Neural cell (in vitro differentiated cells): ENCODE measurements at regions not wholly inside any gene's neighbourhood (a gene's known extent, or its start where the extent isn't known, plus 50 kb on each side); places are given as distances from the start of the nearest gene placed in this dataset.

Source experiments
- CTCF ChIP-seq: fragments of 450-650 bp; IDR thresholded peaks from 2 replicates; pipeline ENCODE4 v1.5.1; 2014; ENCODE audit warnings: antibody characterized with exemption, mild to moderate bottlenecking, moderate library complexity; ENCODE audit not compliant: poor library complexity, severe bottlenecking
- EP300 ChIP-seq: fragments of 450-650 bp; conservative IDR thresholded peaks from 2 replicates; pipeline ENCODE4 v1.6.1; 2014; ENCODE audit warnings: antibody characterized with exemption, mild to moderate bottlenecking, moderate library complexity; ENCODE audit not compliant: poor library complexity, severe bottlenecking
- EZH2 ChIP-seq: fragments of 200-600, 300-800 bp; shearing (Covaris generic), sonication (generic); IDR thresholded peaks from 2 replicates; pipeline ENCODE4 v1.6.1; 2014; ENCODE audit warnings: antibody characterized with exemption, low read length, borderline replicate concordance, mild to moderate bottlenecking; ENCODE audit not compliant: insufficient read depth, poor library complexity, severe bottlenecking
- MXI1 ChIP-seq: fragments of 450-650 bp; conservative IDR thresholded peaks from 2 replicates; pipeline ENCODE4 v1.6.1; 2014; ENCODE audit warnings: antibody characterized with exemption, mild to moderate bottlenecking; ENCODE audit not compliant: poor library complexity, severe bottlenecking
- POLR2AphosphoS5 ChIP-seq: IDR thresholded peaks from 2 replicates; pipeline ENCODE4 v1.6.1; 2012
- RAD21 ChIP-seq: fragments of 450-650 bp; conservative IDR thresholded peaks from 2 replicates; pipeline ENCODE4 v1.6.1; 2014; ENCODE audit warnings: antibody characterized with exemption, mild to moderate bottlenecking, moderate library complexity
- REST ChIP-seq: IDR thresholded peaks from 2 replicates; pipeline ENCODE4 v1.6.1; 2012; ENCODE audit warnings: borderline replicate concordance
- SMC3 ChIP-seq: fragments of 450-650 bp; conservative IDR thresholded peaks from 2 replicates; pipeline ENCODE4 v1.6.1; 2014; ENCODE audit warnings: antibody characterized with exemption, mild to moderate bottlenecking, moderate library complexity; ENCODE audit not compliant: poor library complexity

GRCh38 chr1:4091996-4092395 lies 191.9 kb upstream of the C1orf174 start:
- TF ChIP-seq RAD21 (no peak), CTCF (no peak), EP300 (no peak), POLR2AphosphoS5 (no peak), EZH2 (no peak), MXI1 (no peak), REST (no peak), SMC3 (no peak)
